Heart right ventricle (tissue), 16 donors: ENCODE measurements at regions not wholly inside any gene's neighbourhood (a gene's known extent, or its start where the extent isn't known, plus 50 kb on each side); places are given as distances from the start of the nearest gene placed in this dataset.

Source experiments
- ATAC-seq, 8 donors: fragments of 200-7000 bp; cut with Tn5 transposase; one replicate each; pipeline ENCODE4 v1.9.1; 2020; ENCODE audit warnings: mild to moderate bottlenecking in 8 of 8, moderate library complexity in 8 of 8, moderate number of reproducible peaks in 1 of 8
- DNase-seq, 2 donors: peaks; one replicate each; pipeline ENCODE4 v3.0.0-alpha.2; 2020
- H3K27ac ChIP-seq, 10 donors: fragments of 200-600 bp; sonication (generic) in 2 of 10; one replicate each; pipeline versions ENCODE4 v1.5.0 to v1.8.0; 2020 to 2022; ENCODE audit warnings: mild to moderate bottlenecking in 3 of 10
- H3K27me3 ChIP-seq, 7 donors: fragments of 200-600 bp; one replicate each; pipeline ENCODE4 v1.8.0; 2021 to 2022; ENCODE audit warnings: mild to moderate bottlenecking in 2 of 7
- H3K36me3 ChIP-seq, 9 donors: fragments of 200-600 bp; sonication (generic) in 1 of 9; one replicate each; pipeline versions ENCODE4 v1.5.0 to v1.8.0; 2020 to 2022; ENCODE audit warnings: mild to moderate bottlenecking in 2 of 9
- H3K4me1 ChIP-seq, 9 donors: fragments of 200-600 bp; sonication (generic) in 1 of 9; one replicate each; pipeline versions ENCODE4 v1.5.0 to v1.8.0; 2020 to 2022; ENCODE audit warnings: mild to moderate bottlenecking in 4 of 9
- H3K4me3 ChIP-seq, 10 donors: fragments of 200-600 bp; sonication (generic) in 2 of 10; one replicate each; pipeline versions ENCODE4 v1.5.0 to v1.8.0; 2020 to 2022; ENCODE audit warnings: mild to moderate bottlenecking in 7 of 10, moderate library complexity in 2 of 10
- H3K9me3 ChIP-seq, 11 donors: fragments of 200-600 bp in 10 of 11; sonication (generic) in 2 of 11; one replicate each; pipeline versions ENCODE4 v1.5.0 to v1.8.0; 2013 to 2022; ENCODE audit warnings: mild to moderate bottlenecking in 2 of 11, control low read depth in 1 of 11, moderate library complexity in 1 of 11
- WGBS, 2 donors: extraction: QIAGEN DNeasy Blood & Tissue Kit; methylation state at CpG; one replicate each; pipeline ENCODE4 v1.1.7; 2013; ENCODE audit warnings: inconsistent platforms in 1 of 2; 5-methylcytosine and 5-hydroxymethylcytosine counted together
- intact Hi-C, 10 donors: fragments of 100-400 bp; cut with DNase I; formaldehyde crosslinking; loops; one replicate each; pipeline versions ENCODE4 v1.11.1 to v1.14.2; 2022
- TF ChIP-seq, protein P1 (sequence below), 9 donors: fragments of 200-600 bp; sonication (generic) in 2 of 9; IDR thresholded peaks; one replicate each; pipeline versions ENCODE4 v1.5.0 to v1.8.0; 2021 to 2022; ENCODE audit warnings: antibody characterized with exemption in 9 of 9, mild to moderate bottlenecking in 5 of 9, moderate library complexity in 1 of 9
- donor health status: Arrhythmogenic right ventricular cardiomyopathy.
- donor health status: ischemic (EF 13 %, LVEDD 7.1; RV severe dilation, severe dysfunction).
- donor health status: healthy with polysubstance abuse.
- donor health status: DM: no; HTN: yes; CAD: no.
- donor health status: DM: no; HTN: no; CAD: no.
- donor health status: ischemic (EF 25% LVEDD 6.9; RV normal size, moderate dysfunction).
- donor health status: ischemic (EF 25% LVEDD 5.7; RV mildly dilated, moderate dysfunction).
- donor health status: healthy.
- donor health status: DM: yes; HTN: yes; CAD: no.
- donor health status: Ischemic cardiomyopathy.
- donor health status: ischemic (EF 35%, LVEDD 5.7; RV mildly dilated, moderate dysfunction).
- donor health status: nonischemic (EF 11% LVEDD 7.7; RV severe dilation, severe dysfunction).
- donor health status: DM: yes; HTN: yes; CAD: no.
- donor health status: PGD.
- donor health status: ischemic (EF 29% LVEDD 5.4; RV normal size, mild dysfunction).
- donor health status: nonischemic (EF 23%, LVEDD 6.1; RV moderate dilation, normal function).

DNA sequence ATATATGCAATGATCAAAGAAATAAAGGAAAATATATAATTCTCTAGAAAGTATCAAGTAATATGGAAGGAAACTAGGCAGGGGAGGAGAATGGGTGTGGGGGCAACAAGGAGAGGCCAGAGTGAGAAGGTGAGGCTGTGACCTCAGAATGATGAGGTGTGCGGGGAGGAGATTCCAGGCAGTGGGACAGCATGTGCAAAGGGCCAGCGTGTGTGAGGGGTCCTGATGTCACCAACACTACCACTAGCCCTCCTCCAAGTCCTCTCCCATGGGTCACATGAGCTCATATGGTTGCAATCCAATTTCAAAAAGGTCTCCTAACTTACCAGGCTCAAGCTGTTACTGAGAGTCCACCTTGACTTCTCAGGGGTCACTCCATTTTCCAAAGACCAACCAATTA, 463.9 kb downstream of the MN1 start:
- H3K27ac ChIP-seq, result no peak overlapping the region
- H3K4me1 ChIP-seq, result no peaks in the 10 kb centered on the region
- TF ChIP-seq, protein P1, sequence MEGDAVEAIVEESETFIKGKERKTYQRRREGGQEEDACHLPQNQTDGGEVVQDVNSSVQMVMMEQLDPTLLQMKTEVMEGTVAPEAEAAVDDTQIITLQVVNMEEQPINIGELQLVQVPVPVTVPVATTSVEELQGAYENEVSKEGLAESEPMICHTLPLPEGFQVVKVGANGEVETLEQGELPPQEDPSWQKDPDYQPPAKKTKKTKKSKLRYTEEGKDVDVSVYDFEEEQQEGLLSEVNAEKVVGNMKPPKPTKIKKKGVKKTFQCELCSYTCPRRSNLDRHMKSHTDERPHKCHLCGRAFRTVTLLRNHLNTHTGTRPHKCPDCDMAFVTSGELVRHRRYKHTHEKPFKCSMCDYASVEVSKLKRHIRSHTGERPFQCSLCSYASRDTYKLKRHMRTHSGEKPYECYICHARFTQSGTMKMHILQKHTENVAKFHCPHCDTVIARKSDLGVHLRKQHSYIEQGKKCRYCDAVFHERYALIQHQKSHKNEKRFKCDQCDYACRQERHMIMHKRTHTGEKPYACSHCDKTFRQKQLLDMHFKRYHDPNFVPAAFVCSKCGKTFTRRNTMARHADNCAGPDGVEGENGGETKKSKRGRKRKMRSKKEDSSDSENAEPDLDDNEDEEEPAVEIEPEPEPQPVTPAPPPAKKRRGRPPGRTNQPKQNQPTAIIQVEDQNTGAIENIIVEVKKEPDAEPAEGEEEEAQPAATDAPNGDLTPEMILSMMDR (IDR thresholded peaks at IDR 0.05), result no peak
- intact Hi-C loops, result loop anchor here in 1 of 10 donors (10.0 kb wide), 1 partner anchor 583 kb away; no protein-coding TSS in a partner anchor
- no peak for DNase-seq
- 85 to 98% methylated on average over 2 of the region's 2 CpGs for WGBS, 2 donors
- no peak overlapping the region for H3K4me3 ChIP-seq
- H3K9me3 ChIP-seq, result peaks cover 0 to 22% (median 10%) of the 10 kb centered on the region in 11 donors
- no peak for ATAC-seq
- H3K36me3 ChIP-seq, result no peaks in the 10 kb centered on the region
- H3K27me3 ChIP-seq, result peaks cover 0 to 7% (median 0%) of the 10 kb centered on the region in 7 donors

DNA sequence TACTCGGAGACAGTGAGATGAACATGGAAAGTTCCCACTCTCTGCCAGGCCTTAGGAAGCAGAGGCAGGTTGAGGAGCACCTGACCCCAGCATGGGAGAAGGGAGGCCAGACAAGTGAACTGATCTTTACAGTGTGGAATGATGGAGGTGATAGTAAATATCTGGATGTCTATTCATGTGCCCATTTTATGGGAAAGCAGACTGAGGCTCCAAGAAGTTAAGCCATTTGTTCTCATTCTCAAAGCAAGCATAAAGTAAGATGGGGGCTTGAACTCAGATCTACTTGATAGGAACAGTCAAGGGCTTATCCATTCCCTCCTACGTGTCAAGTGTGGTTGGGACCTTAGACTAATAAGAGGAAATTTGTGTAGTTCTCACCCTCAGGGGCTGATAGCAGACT, 461.5 kb downstream of the MN1 start:
- DNase-seq (no peak), ATAC-seq (no peak)
- Histone ChIP-seq H3K9me3 (peaks cover 0 to 36% (median 10%) of the 10 kb centered on the region in 11 donors), H3K27ac (no peak overlapping the region), H3K4me3 (no peak overlapping the region), H3K36me3 (no peaks in the 10 kb centered on the region), H3K27me3 (peaks cover 0 to 6% (median 0%) of the 10 kb centered on the region in 7 donors), H3K4me1 (no peaks in the 10 kb centered on the region)
- WGBS, 2 donors, result 80 to 91% methylated on average over 2 of the region's 2 CpGs
- intact Hi-C loops, result no loop called here
- TF ChIP-seq, protein P1 (IDR thresholded peaks at IDR 0.05), result no peak

GRCh38 chr22:27344546-27344945, 457.0 kb downstream of the MN1 start:
- Histone ChIP-seq H3K27me3 (peaks cover 0 to 35% (median 3%) of the 10 kb centered on the region in 7 donors), H3K27ac (no peak overlapping the region), H3K9me3 (peaks cover 0 to 44% (median 11%) of the 10 kb centered on the region in 11 donors), H3K4me1 (no peaks in the 10 kb centered on the region), H3K36me3 (no peaks in the 10 kb centered on the region), H3K4me3 (no peak overlapping the region)
- intact Hi-C loops, result no loop called here
- 34 to 53% methylated on average over 1 of the region's 1 CpG for WGBS, 2 donors
- DNase-seq (no peak), ATAC-seq (no peak)
- TF ChIP-seq, protein P1 (IDR thresholded peaks at IDR 0.05), result no peak

DNA sequence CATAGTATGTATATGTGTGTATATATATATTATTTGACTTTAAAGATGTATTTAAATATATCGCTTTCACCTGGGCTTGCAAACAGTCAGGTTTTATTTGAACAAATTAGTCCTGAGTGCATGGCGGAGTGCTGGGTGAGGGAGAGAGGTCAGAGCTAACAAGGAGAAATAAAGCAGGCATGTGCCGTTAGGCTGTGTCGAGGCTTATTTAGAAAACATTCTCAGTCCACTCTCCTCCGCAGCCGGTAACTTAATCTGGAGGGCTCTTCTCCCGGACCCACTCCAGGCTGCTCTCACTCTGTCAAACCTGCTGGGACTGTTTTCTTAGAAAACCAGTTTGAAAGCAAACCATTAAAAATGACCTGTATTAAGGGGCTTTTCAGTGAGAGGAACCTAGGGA, 455.9 kb downstream of the MN1 start:
- WGBS, 2 donors, result 57 to 70% methylated on average over 7 of the region's 7 CpGs
- TF ChIP-seq, protein P1 (IDR thresholded peaks at IDR 0.05), result no peak
- Histone ChIP-seq H3K4me1 (no peaks in the 10 kb centered on the region), H3K9me3 (peaks cover 0 to 55% (median 23%) of the 10 kb centered on the region in 11 donors), H3K36me3 (no peaks in the 10 kb centered on the region), H3K27ac (no peak overlapping the region), H3K4me3 (no peak overlapping the region), H3K27me3 (peaks cover 0 to 35% (median 3%) of the 10 kb centered on the region in 7 donors)
- DNase-seq, result no peak
- ATAC-seq, result no peak
- intact Hi-C loops, result no loop called here
